ENCODE measurements at regions not wholly inside any gene's neighbourhood (a gene's known extent, or its start where the extent isn't known, plus 50 kb on each side); places are given as distances from the start of the nearest gene placed in this dataset.

DNA sequence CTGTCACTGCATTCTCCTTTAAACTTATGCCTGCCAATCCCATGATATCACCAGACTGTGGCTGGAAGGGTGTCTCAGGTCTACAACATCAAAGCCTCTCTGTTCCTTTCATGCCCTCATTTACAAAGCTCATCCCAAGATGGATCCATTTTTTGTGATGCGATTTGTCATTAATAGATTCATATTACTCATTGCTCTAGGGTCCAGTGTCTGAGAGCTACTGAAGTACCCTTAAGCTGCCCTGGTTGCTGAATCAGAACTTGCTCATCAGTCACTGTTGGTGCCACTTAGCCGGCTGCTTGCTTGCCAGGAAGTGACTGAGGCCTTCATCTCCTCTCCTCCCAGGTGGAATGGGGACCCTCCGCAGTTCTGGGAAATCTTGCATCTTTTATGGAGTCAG, 395.5 kb upstream of the BOD1L1 start:
- ATAC-seq (no peak), DNase-seq (ENCODE audit: low spot score) (no peak)

DNA sequence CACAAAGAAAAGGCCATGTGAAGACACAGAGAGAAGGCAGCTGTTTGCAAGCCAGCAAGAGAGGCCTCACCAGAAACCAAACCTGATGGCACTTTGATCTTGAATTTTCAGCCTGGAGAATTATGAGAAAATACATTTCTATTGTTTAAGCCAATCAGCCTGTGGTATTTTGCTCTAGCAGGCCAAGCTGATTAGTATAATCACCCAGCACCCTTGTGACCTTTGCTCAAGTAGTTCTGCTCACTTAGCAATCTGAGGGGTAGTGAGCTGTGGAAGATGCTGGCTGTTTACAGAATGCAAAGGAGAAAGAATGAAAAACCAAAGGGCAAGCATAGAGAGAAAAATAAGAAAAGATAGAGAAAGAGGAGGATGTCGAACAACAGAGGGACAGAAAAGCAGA, 396.4 kb upstream of the BOD1L1 start:
- DNase-seq (ENCODE audit: low spot score) = no peak

DNA sequence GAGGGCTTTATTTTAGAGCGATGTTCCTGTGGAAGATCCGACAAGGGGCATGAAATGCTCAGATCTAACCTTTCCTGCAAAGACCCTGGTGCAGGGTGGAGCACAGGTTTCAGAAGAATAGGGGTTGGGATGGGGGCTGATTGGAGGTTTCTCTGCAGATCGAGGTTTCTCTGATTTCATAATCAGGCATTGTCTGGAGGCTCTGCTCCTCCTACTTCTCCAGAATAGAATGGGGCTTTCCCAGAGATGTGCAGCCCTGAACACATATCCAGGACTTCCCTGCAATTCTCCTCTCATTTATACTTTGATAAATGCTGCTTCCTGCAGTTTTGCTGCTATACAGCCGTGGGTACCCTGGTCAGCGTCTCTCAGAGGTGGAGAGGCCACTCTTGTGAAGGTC, 397.6 kb upstream of the BOD1L1 start:
- no peak for DNase-seq (ENCODE audit: low spot score)
- no peak for ATAC-seq

More for the DNA sequence above, 396.4 kb upstream of the BOD1L1 start:
- ATAC-seq = no peak

DNA sequence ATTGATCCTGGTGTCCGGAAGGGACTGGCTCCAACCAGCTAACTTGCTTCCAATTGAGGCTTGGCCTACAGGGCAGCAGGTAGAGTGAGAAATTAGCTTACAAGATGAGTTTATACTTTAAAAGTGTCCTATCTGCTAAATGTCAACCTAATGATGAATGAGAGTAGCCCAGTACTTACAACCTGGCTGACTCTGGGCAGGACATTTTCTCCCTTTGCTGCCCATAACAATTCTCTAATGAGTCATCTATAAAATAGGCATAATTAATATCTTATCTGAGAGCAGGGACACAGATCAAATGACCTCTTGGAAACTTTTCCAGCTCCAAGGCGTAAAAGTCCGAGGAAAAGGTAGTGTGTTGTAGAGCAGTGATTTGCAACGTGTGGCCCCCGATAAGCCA, 398.4 kb upstream of the BOD1L1 start:
- DNase-seq (ENCODE audit: low spot score) (no peak), ATAC-seq (no peak)

DNA sequence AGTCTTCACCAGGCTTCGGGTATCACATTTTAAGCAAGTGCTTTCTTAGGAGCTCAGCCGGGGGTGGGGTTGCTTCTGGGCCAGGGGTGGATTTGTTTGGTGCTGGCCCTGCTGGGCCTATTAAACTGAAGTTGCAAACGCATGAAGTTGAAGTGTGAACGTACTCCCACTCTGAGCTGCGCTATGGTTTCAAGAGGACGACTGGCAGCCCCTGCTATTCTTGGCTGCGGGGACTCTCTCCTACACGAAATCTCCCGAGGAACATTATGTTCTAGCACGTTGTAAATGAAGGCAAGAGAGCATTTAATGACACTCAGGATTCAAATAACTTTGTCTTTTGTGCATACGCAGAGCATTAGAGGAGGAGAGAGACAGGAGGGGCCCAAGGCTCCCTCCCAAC, 401.3 kb upstream of the BOD1L1 start:
- no peak for ATAC-seq
- no peak for DNase-seq (ENCODE audit: low spot score)

DNA sequence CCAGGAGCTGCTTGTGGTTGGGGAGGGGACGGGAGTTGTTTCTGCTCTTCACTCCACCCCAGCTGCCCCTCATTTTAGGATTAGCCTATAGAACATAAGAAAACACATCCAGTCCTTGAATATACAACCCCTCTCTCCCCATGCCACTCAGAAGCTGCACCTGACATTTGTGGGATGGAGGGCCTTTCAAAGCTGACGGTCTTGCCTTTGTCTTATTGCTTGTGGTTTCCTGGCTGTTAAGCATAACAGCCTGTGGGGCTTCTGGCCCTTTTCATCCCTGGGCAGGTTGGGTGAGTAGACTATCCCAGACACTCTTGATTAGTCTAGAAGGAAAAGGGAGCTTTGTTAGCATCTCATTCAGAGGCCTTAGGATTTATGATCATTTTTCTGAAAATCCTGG, 407.6 kb upstream of the BOD1L1 start:
- DNase-seq (ENCODE audit: low spot score) (no peak), ATAC-seq (no peak)

DNA sequence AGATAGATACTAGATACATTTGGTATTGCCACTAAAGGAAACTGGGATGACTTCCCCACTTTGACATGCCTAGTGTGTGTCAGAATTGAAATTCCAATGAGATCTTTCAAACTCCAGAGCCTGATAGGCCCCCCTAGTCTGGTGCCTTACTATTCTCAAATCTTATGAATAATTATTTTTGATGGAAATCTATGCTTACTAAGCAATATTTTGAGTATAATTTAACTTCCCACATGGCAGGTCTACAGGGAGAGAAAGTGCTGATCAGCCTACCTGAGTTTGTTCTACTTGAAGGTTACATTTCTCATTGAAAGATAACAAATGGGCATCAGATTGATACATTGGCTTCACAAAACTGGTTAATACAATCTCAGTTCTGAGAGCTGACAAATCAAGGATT, 415.7 kb upstream of the BOD1L1 start:
- ATAC-seq = no peak
- no peak for DNase-seq (ENCODE audit: low spot score)

DNA sequence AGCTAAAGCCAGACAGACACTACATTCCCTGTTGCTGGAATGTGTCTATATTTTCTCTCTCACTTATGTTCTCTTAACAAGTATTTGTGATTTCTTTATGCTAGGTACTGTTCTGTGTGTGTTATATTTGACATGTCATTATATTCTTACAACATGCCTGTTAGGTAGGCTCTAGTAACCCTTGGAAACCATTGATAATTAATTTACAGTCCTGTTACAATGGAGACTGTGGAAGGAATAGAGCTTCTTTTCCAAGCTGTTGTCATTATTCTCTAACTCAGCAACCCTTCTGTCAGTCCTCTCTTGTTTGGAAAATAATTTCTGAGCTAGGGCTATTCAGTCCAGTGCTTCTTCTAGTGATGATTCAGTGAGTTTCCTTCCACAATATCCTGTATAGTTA, 419.1 kb upstream of the BOD1L1 start:
- DNase-seq (ENCODE audit: low spot score) (no peak), ATAC-seq (no peak)

DNA sequence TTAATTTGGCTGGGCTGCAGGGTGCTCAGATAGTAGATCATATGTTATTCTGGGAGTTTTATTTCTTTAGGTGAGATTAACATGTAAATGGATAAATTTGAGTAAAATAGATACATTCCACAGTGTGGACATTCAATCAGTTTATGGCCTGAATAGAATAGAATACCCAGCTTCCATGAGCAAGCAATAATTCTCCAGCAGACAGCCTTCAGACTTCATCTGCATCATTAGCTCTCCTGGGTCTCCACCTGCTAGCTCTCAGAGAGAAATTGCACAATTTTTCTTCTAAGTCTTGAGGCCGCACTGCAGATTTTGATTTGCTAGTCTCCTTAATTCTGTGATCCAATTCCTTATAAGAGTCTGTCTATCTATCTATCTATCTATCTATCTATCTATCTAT, 420.3 kb upstream of the BOD1L1 start:
- no peak for DNase-seq (ENCODE audit: low spot score)
- no peak for ATAC-seq

DNA sequence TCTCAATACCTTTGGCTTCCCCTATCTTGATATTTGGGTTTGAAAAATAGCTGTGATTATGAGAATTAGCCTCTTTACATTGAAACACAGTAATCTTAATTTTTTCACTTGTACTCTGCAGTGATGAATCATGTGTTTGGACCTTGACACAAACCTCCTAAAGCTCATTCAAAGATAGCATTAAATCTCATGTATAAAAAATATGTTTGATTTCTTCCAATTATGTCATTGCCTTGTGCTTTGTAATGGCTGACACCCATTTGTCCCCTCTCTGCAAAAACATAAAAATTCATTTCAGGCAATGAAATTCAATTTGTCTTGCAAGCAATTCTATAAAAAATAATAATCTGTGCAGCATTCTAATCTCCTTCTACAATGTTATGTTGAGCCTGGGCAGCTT, 422.4 kb upstream of the BOD1L1 start:
- DNase-seq (ENCODE audit: low spot score) = no peak
- ATAC-seq = no peak

DNA sequence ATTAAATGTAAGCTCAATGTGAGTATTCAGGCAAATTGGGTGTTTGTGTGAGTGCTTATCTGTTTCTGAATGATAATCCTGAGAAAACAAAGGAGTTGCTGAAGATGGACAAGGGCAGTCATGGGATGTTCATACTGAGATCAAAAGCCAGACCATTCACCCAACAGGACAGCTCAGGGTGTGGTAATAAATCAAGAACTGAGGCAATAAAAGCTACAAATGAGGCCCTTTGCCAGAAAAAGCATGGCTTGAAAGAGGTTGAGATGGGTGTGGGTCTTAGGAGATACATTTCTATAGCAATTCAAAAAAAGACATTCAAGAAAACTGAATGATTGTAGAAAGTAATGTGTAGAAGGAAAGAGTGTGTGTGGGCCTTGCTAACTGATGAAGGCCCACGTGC, 425.8 kb upstream of the BOD1L1 start:
- ATAC-seq = no peak

DNA sequence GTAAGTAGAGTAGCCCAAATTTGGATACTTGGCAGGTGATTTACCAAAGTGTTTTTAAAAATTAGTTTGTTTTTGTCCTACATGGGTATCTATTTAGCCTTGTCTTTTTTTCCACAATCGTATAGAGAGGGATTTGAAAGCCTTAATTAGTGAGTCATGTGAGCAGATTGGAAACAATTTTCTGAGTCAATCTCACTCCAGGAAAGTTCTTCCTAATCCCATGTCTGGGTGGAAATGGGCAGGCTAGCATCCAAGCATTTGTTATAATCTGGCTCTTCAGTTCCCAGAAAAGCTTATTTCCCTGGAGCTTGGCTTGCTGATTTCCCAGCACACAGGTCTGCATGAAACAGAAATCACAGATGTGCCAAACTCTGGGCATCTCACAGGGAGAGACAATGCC, 426.9 kb upstream of the BOD1L1 start:
- no peak for DNase-seq (ENCODE audit: low spot score)
- no peak for ATAC-seq

More for the DNA sequence above, 425.8 kb upstream of the BOD1L1 start:
- DNase-seq (ENCODE audit: low spot score) = no peak

DNA sequence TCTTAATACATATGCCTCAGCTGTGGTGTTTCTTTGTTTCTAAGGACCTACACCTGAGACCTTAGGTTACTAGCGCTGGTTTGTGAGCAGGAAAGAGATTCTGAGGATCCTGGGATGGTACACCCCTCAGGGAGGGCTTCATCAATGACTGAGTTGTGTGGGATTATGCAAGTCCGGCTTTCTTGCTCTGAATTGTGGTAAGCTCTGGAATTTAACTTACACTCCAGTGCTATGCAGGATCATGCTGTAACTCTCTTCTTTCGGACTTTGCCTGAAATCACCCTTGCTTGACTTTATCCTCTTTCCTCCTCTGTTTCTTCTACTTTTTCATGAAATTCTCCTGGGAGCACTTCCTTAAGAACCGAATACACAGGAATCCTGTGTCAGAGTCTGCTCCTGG, 431.5 kb upstream of the BOD1L1 start:
- no peak for ATAC-seq

DNA sequence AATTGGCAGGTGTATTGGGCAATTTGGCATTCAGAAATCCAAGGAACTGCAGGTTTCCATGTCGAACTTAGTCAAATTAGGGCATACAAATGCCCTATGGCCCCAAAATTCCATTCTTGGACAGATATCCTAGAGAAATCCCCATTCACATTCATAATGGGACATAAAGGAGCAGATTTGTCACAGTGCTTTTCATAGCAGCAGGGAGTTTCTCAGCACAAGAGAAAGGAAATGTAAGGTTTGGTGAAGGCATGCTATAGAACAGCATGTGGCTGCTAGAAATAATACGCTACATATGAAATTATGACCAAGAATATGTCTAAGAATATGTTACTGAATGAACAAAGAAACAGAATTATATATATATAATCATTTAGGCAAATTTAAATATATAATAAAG, 437.5 kb upstream of the BOD1L1 start:
- ATAC-seq (no peak), DNase-seq (ENCODE audit: low spot score) (no peak)

More for the DNA sequence above, 431.5 kb upstream of the BOD1L1 start:
- DNase-seq (ENCODE audit: low spot score) = no peak

DNA sequence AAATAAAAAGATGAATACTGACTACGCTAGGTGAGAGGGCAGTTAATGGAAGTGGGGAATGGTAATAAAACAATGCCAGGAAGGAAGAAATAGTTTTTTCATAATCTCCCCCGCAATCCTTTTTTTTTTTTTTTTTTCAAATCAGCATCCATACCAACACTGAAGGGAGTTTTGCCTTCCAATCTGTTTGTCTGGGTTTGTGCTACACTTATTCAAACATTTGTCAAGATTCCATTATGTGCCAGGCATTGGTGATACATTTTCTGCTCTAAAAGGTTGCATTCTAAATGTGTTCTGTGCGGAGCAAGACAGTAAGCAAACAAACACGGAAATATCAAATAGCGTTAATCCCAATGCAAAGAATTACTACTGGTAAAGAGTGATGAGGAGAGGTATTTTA, 437.9 kb upstream of the BOD1L1 start:
- DNase-seq (ENCODE audit: low spot score) (no peak), ATAC-seq (no peak)

DNA sequence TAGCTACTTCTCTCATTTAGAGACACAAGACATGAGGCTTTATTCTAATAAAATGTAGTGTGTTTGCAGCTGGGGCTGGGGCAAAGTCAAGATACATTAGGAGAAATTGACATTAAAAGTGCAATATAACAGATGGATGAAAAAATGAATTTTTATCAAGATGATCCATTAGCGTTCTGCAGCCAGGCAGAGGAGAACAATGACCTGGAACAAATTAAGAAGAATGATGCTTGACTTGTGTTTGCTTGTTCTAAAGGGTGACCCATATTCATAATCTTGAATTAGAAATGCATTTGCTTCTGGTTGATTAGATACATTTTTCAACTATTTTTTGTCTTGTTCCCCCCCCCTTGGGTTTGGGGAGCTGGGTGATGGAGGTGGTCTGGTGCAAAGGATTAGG, 439.5 kb upstream of the BOD1L1 start:
- ATAC-seq (no peak), DNase-seq (ENCODE audit: low spot score) (no peak)

DNA sequence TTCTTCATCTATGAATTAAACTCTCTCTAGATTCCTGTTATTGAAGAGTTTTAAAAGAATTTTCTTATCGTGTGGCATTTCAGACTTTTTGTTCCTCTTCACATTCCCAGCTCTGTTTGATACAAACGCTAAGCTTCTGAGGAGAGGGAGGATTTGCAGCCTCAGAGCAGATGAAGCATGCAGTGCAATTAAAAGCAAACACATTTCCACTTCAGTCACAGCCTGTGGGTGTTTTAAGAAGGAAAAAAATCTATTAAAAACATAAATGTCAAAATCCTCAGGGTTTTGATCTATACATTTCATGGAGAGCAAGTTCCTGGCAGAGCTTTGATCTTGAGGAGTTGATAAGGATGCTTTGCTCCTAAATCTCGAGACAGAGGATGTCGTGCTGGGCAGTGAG, 442.4 kb upstream of the BOD1L1 start:
- ATAC-seq = no peak
- no peak for DNase-seq (ENCODE audit: low spot score)

DNA sequence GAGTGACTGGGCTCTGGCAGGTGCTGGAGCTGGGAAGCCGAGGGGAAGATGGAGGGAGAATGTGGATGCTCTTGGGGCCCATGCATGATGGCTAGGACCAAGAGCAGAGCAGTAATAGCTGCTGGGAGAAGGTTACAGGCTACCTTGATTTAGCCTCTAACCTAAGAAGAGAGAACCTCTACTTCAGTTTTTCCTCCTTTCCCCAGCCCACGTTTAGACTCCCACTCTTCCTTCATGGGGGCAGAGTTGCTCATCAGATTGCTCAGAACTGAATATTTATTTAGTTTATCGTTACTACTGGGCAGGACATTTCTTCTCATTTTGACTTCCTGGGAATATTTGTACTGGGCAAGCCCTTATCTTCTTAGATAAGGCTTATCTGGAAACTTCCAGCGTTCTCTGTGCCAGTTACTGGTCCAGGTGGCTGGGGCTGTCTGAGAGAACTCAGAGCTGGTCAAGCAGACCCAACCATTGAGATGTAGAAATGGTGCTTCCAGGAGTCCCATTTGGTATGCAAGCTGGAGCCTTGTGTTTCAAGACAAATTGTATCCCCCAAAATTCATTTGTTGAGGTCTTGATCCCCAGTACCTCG, 442.9 kb upstream of the BOD1L1 start:
- DNase-seq (ENCODE audit: low spot score) (no peak), ATAC-seq (no peak)

DNA sequence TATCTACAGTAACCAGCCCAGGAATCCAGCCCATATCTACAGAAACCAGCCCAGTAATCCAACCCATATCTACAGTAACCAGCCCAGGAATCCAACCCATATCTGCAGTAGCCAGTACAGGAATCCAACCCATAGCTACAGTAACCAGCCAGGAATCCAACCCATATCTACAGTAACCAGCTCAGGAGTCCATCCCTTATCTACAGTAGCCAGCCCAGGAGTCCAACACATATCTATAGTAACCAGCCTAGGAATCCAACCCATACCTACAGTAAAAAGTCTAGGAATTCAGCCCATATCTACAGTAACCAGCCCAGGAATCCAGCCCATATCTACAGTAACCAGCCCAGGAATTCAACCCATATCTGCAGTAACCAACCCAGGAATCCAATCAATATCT, 445.0 kb upstream of the BOD1L1 start:
- DNase-seq (ENCODE audit: low spot score) (no peak), ATAC-seq (no peak)

DNA sequence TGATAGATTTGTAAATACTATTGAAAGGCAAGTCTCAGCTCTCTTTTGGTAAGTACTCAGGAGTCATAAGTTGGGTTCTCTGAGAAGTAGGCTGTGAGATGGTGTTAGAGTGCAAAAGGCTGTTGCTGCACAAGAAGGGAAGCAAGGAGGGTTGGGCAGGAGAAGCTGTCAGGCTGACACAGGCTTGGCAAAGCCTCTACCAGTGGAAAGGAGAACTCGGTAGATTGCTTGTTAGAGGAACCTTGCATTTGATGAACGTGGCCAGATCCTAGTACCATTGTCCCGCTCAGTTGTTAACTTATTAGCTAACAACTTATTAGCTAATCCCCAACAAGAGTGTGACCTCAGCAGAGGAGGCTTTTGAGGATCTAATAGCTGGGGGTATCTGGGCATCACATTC, 449.3 kb upstream of the BOD1L1 start:
- no peak for DNase-seq (ENCODE audit: low spot score)
- ATAC-seq = no peak

DNA sequence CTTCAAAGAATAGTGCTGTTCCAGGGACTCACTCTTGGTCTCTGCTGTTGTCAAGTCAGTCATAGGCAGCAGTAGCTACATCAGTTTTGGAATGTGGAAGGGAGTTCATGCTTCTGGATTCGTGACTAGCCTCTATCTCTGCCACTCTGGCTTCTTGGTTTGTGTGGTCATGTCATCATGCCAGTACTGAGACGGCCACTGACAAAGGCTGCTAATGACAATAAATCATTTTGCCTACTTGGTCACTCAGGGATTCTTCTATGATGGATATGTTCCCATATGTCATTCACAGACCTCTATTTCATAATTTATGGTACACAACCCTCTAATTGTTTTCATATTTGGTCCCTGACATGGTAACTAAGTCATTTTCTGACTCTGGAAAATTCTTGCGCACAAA, 450.8 kb upstream of the BOD1L1 start:
- DNase-seq (ENCODE audit: low spot score) (no peak), ATAC-seq (no peak)

DNA sequence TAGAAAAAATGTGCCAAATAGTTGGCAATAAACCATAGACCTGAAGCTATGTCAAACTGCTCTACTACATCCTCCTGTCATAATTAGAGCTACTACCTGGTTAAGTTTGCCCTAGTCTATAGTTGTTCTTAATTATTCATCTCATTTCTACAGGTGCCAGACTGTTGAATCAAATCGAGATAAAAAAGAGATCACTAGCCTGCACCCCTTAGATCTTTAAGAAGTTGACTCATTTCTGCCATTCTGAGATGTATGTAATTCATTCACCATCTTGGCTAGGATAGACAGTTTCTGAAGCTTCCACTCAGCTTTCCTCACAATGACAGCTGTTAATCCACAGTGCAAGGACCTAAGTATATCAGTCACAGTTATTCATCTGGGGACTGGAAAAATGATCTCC, 452.1 kb upstream of the BOD1L1 start:
- ATAC-seq (no peak), DNase-seq (ENCODE audit: low spot score) (no peak)

DNA sequence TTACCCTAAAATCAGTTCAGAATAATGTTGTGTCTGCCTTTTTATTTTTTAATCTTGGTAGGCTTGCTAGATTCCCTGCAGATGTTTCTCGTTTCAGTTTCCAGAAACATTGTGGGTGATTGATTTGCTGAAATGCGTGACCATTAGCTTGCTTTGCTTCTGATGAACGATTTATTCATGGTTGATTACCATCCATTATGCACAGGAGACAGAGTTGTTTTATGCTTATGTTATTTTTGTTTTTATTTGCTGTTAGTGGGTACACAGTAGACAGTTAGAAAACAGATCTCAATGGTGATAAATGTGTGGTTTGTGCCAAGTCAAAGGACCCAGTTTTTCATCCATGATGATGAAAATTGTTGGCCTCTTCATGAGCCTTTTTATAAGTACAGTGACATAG, 455.6 kb upstream of the BOD1L1 start:
- no peak for ATAC-seq
- no peak for DNase-seq (ENCODE audit: low spot score)

DNA sequence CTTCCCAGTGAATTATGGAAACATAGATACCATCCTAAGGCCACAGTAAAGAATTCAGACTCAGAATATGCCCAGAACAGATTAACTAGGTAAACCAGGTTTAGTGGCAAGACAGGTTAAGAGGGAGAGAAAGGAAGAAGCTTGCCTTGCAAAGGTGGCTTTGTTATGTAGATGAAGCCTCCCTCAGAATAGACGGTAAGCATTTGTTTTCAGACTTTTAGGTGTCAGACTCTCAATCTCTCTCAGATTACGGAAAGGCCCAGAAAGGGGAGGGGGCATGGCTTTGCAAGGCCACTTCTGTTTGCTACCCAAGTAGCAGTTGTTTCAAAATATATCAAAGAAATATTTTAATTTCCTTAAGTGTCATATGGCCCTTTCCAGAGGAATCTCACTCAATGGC, 457.1 kb upstream of the BOD1L1 start:
- ATAC-seq (no peak), DNase-seq (ENCODE audit: low spot score) (no peak)
